Osteoblast (primary cell): ENCODE measurements at regions not wholly inside any gene's neighbourhood (a gene's known extent, or its start where the extent isn't known, plus 50 kb on each side); places are given as distances from the start of the nearest gene placed in this dataset.

Source experiments
- DNase-seq: peaks from one replicate; pipeline ENCODE4 v3.0.0; 2011; ENCODE audit warnings: low spot score, mixed read lengths; ENCODE audit not compliant: insufficient read length; ENCODE audit errors: missing footprints
- H2AFZ ChIP-seq: 2 replicates; pipeline ENCODE4 v1.6.0; 2011; ENCODE audit warnings: mild to moderate bottlenecking, low read length
- H3K27ac ChIP-seq: 2 replicates; pipeline ENCODE4 v1.5.1; 2011; ENCODE audit warnings: mild to moderate bottlenecking, low read depth, low read length, moderate library complexity
- H3K27me3 ChIP-seq: 2 replicates; pipeline ENCODE4 v1.6.0; 2012; ENCODE audit warnings: mild to moderate bottlenecking, control low read depth, inconsistent platforms, low read length, moderate library complexity; ENCODE audit not compliant: insufficient read depth
- H3K36me3 ChIP-seq: 2 replicates; pipeline ENCODE4 v1.5.1; 2011; ENCODE audit warnings: mild to moderate bottlenecking, low read length, control low read depth, moderate library complexity; ENCODE audit not compliant: insufficient read depth
- H3K4me1 ChIP-seq: 2 replicates; pipeline ENCODE4 v1.5.1; 2011; ENCODE audit warnings: mild to moderate bottlenecking, low read length, control low read depth, moderate library complexity; ENCODE audit not compliant: insufficient read depth
- H3K4me2 ChIP-seq: 2 replicates; pipeline ENCODE4 v1.6.0; 2011; ENCODE audit warnings: mild to moderate bottlenecking, low read length; ENCODE audit not compliant: insufficient read depth
- H3K4me3 ChIP-seq: fragments of 200-600 bp; sonication (generic); 3 replicates; pipeline ENCODE4 v1.5.1; 2012; ENCODE audit warnings: mild to moderate bottlenecking, low read length, inconsistent platforms; ENCODE audit not compliant: insufficient read depth
- H3K79me2 ChIP-seq: 2 replicates; pipeline ENCODE4 v1.6.0; 2012; ENCODE audit warnings: mild to moderate bottlenecking, low read length, control low read depth, inconsistent platforms; ENCODE audit not compliant: insufficient read depth
- H3K9me3 ChIP-seq: 2 replicates; pipeline ENCODE4 v1.5.1; 2011; ENCODE audit warnings: low read depth, low read length, control low read depth
- H4K20me1 ChIP-seq: 2 replicates; pipeline ENCODE4 v1.6.0; 2012; ENCODE audit warnings: mild to moderate bottlenecking, low read length, control low read depth; ENCODE audit not compliant: insufficient read depth
- TF ChIP-seq, protein P1 (sequence below): IDR thresholded peaks from 2 replicates; pipeline ENCODE4 v1.5.1; 2011; ENCODE audit warnings: mild to moderate bottlenecking, low read depth, low read length, moderate library complexity; ENCODE audit errors: extremely low read depth

DNA sequence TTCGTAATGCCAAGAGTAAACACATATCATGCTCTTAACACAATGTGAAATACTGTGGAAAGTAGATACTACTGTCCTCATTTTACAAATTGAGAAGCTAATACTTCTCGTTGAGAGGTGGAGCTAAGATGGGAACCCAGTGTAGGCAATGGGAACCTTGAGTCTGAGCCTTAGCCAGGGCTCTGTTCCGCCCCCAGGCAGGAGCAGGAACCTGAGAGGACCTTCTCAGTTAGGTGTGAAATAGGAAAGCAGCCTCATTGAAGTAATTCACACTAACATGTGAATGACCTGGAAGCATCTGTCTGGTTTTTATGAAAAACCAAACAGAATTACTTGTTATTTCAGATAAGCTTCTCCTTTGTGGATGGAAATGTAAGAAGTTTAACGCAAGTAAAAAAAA lies 62.6 kb upstream of the RBFOX1 start:
- Histone ChIP-seq H3K4me3 (no peak overlapping the region), H3K79me2 (no peaks in the 10 kb centered on the region), H3K4me1 (no peaks in the 10 kb centered on the region), H2AFZ (no peak overlapping the region), H3K27ac (no peak overlapping the region), H3K9me3 (no peaks in the 10 kb centered on the region), H3K4me2 (no peak overlapping the region), H3K36me3 (no peaks in the 10 kb centered on the region), H4K20me1 (no peaks in the 10 kb centered on the region), H3K27me3 (no peaks in the 10 kb centered on the region)
- DNase-seq, result no peak
- TF ChIP-seq, protein P1, sequence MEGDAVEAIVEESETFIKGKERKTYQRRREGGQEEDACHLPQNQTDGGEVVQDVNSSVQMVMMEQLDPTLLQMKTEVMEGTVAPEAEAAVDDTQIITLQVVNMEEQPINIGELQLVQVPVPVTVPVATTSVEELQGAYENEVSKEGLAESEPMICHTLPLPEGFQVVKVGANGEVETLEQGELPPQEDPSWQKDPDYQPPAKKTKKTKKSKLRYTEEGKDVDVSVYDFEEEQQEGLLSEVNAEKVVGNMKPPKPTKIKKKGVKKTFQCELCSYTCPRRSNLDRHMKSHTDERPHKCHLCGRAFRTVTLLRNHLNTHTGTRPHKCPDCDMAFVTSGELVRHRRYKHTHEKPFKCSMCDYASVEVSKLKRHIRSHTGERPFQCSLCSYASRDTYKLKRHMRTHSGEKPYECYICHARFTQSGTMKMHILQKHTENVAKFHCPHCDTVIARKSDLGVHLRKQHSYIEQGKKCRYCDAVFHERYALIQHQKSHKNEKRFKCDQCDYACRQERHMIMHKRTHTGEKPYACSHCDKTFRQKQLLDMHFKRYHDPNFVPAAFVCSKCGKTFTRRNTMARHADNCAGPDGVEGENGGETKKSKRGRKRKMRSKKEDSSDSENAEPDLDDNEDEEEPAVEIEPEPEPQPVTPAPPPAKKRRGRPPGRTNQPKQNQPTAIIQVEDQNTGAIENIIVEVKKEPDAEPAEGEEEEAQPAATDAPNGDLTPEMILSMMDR, result no peak

DNA sequence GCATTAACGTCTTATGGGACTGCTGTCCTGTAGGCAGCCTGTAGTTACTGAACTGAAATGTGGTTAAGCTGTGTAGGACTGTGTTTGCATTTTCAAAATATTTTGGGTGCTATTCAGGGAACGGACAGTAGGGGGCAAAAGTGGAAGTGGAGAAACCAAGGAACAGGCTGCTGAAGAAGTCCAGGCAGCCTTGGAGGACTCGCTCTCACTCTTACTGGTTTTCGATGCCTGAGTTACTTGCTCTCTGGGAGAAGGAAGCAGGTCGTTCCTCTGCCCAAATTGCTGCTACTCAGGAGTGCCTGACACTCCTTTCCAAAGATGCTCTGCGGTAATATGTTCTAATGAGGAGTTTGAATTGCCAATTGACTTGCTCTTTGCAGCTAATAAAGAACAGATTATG lies 64.5 kb upstream of the RBFOX1 start:
- TF ChIP-seq, protein P1, result peak; percentile 21
- Histone ChIP-seq H3K79me2 (no peaks in the 10 kb centered on the region), H3K27me3 (no peaks in the 10 kb centered on the region), H4K20me1 (no peaks in the 10 kb centered on the region), H3K4me1 (no peaks in the 10 kb centered on the region), H3K4me2 (no peak overlapping the region), H3K36me3 (no peaks in the 10 kb centered on the region), H3K9me3 (no peaks in the 10 kb centered on the region), H3K4me3 (no peak overlapping the region), H2AFZ (no peak overlapping the region), H3K27ac (no peak overlapping the region)
- peak; percentile 42 for DNase-seq

DNA sequence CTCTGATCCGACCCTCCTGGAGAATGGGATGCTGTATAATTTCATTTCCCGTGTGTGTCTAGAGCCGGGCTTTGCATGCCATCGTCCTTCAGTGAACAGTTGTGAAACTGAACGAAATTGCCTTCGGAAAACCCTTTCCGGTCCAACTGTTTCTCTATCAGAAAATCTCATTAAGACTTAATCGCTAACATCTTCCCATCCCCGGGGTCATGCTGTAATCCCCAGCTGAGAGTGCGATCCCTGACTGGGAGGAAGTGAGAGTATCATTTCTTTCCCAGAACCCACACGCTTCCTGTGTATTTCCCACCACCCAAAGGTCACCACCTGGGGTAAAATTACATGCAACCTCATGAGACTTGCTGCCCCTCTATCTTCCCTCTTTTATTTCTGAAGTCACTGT lies 75.6 kb upstream of the RBFOX1 start:
- Histone ChIP-seq H3K36me3 (no peaks in the 10 kb centered on the region), H3K9me3 (no peaks in the 10 kb centered on the region), H3K4me2 (no peak overlapping the region), H3K4me3 (no peak overlapping the region), H3K27ac (no peak overlapping the region), H3K79me2 (no peaks in the 10 kb centered on the region), H4K20me1 (no peaks in the 10 kb centered on the region), H2AFZ (no peak overlapping the region), H3K27me3 (no peaks in the 10 kb centered on the region), H3K4me1 (no peaks in the 10 kb centered on the region)
- no peak for DNase-seq
- TF ChIP-seq, protein P1, result no peak

DNA sequence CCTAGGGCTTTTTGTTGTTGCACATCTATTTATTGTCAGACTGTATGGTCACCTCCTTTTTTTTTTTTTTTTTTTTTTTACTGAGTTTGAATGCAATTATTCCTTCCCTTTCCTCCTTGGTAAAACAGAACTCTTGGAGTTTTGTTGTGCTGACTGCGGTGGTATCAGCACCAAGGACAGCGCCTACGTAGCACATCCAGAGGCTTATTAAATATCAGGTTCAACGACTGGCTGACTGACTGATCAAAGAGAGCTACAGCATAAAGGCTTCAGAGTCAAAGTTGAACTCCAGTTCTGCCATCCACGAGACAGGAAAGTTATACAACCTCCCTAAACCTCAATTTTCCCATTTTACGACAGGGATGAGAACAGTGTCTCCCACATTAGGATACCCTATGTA lies 86.1 kb upstream of the RBFOX1 start:
- H3K27ac ChIP-seq, result no peak overlapping the region
- H3K4me3 ChIP-seq, result no peak overlapping the region
- TF ChIP-seq, protein P1, result no peak
- no peaks in the 10 kb centered on the region for H3K27me3 ChIP-seq
- no peaks in the 10 kb centered on the region for H4K20me1 ChIP-seq
- H3K9me3 ChIP-seq, result no peaks in the 10 kb centered on the region
- H3K36me3 ChIP-seq, result no peaks in the 10 kb centered on the region
- no peak overlapping the region for H2AFZ ChIP-seq
- DNase-seq, result no peak
- H3K79me2 ChIP-seq, result no peaks in the 10 kb centered on the region
- no peaks in the 10 kb centered on the region for H3K4me1 ChIP-seq
- no peak overlapping the region for H3K4me2 ChIP-seq
